GM23338 (cell line): ENCODE measurements at regions not wholly inside any gene's neighbourhood (a gene's known extent, or its start where the extent isn't known, plus 50 kb on each side); places are given as distances from the start of the nearest gene placed in this dataset.
A peak's percentile ranks its signal among the peaks of the same experiment; 100 is the strongest.

Source experiments
- ATAC-seq: fragments of 200-7000 bp; cut with Tn5 transposase; 3 replicates; pipeline ENCODE4 v1.9.1; 2020
- DNase-seq: peaks from one replicate; pipeline ENCODE4 v3.0.0-alpha.2; 2015; ENCODE audit warnings: low spot score
- H2AFZ ChIP-seq: fragments of 200-600 bp; sonication (generic); 2 replicates; pipeline ENCODE4 v1.8.0; 2016; ENCODE audit warnings: antibody characterized with exemption, mild to moderate bottlenecking, moderate library complexity
- H3F3A ChIP-seq: fragments of 200-600 bp; sonication (generic); replicated peaks from 2 replicates; pipeline ENCODE4 v1.8.0; 2017; ENCODE audit warnings: antibody characterized with exemption, mixed run types, low read depth
- H3K27ac ChIP-seq: fragments of 200-600 bp; sonication (generic); 2 replicates; pipeline ENCODE4 v1.6.1; 2016; ENCODE audit warnings: low read depth
- H3K27me3 ChIP-seq: fragments of 200-600 bp; sonication (generic); 2 replicates; pipeline ENCODE4 v1.8.0; 2016; ENCODE audit warnings: mild to moderate bottlenecking, mixed run types, moderate library complexity; ENCODE audit not compliant: insufficient read depth
- H3K36me3 ChIP-seq: fragments of 200-600 bp; sonication (generic); 2 replicates; pipeline ENCODE4 v1.8.0; 2016; ENCODE audit warnings: mild to moderate bottlenecking; ENCODE audit not compliant: insufficient read depth
- H3K4me1 ChIP-seq: fragments of 200-600 bp; sonication (generic); 2 replicates; pipeline ENCODE4 v1.8.0; 2016; ENCODE audit warnings: mild to moderate bottlenecking, moderate library complexity; ENCODE audit not compliant: insufficient read depth
- H3K4me2 ChIP-seq: fragments of 200-600 bp; sonication (generic); 2 replicates; pipeline ENCODE4 v1.7.1; 2017; ENCODE audit warnings: mixed run types
- H3K4me3 ChIP-seq: fragments of 200-600 bp; sonication (generic); 2 replicates; pipeline ENCODE4 v1.6.1; 2016; ENCODE audit warnings: mixed run types
- H3K79me2 ChIP-seq: fragments of 200-600 bp; sonication (generic); replicated peaks from 2 replicates; pipeline ENCODE4 v1.8.0; 2017; ENCODE audit warnings: mild to moderate bottlenecking; ENCODE audit not compliant: insufficient read depth
- H3K9me2 ChIP-seq: fragments of 200-600 bp; sonication (generic); 2 replicates; pipeline ENCODE4 v1.8.0; 2017; ENCODE audit not compliant: insufficient read depth
- H4K20me1 ChIP-seq: fragments of 200-600 bp; sonication (generic); replicated peaks from 2 replicates; pipeline ENCODE4 v1.8.0; 2017; ENCODE audit warnings: mild to moderate bottlenecking; ENCODE audit not compliant: insufficient read depth
- H3K27ac Mint-ChIP-seq: 2 replicates; pipeline ENCODE4 v1.8.0; 2020; ENCODE audit warnings: inconsistent platforms, mild to moderate bottlenecking, moderate library complexity, mixed read lengths
- H3K27me3 Mint-ChIP-seq: 3 replicates; pipeline ENCODE4 v1.8.0; 2022; ENCODE audit warnings: low read depth, mild to moderate bottlenecking, moderate library complexity, mixed read lengths, inconsistent platforms; ENCODE audit not compliant: insufficient read depth, poor library complexity
- H3K36me3 Mint-ChIP-seq: 3 replicates; pipeline ENCODE4 v1.8.0; 2021; ENCODE audit warnings: low read depth, mild to moderate bottlenecking, inconsistent platforms, moderate library complexity, mixed read lengths
- H3K4me1 Mint-ChIP-seq: 3 replicates; pipeline ENCODE4 v1.8.0; 2020; ENCODE audit warnings: mild to moderate bottlenecking, inconsistent platforms, mixed read lengths
- H3K4me3 Mint-ChIP-seq: 3 replicates; pipeline ENCODE4 v1.8.0; 2021; ENCODE audit warnings: moderate library complexity, mild to moderate bottlenecking, inconsistent platforms, mixed read lengths
- H3K9me3 Mint-ChIP-seq: 3 replicates; pipeline ENCODE4 v1.8.0; 2020; ENCODE audit warnings: moderate library complexity, mild to moderate bottlenecking, inconsistent platforms, mixed read lengths
- CREB1 ChIP-seq: fragments of 250-450 bp; sonication (Bioruptor Pico); IDR thresholded peaks from 2 replicates; pipeline ENCODE4 v1.5.0; 2020; ENCODE audit warnings: low read depth, mild to moderate bottlenecking, moderate library complexity
- EZH2phosphoT487 ChIP-seq: fragments of 200-600 bp; sonication (generic); IDR thresholded peaks from one replicate; pipeline ENCODE4 v1.8.1; 2018; ENCODE audit warnings: antibody characterized with exemption; ENCODE audit not compliant: unreplicated experiment
- NANOG ChIP-seq: IDR thresholded peaks from 2 replicates; pipeline ENCODE4 v1.6.1; 2016; ENCODE audit warnings: antibody characterized with exemption, borderline replicate concordance
- POLR2AphosphoS5 ChIP-seq: IDR thresholded peaks from 2 replicates; pipeline ENCODE4 v1.6.1; 2016; ENCODE audit warnings: antibody characterized with exemption, low read depth
- STAT1 ChIP-seq: IDR thresholded peaks from one replicate; pipeline ENCODE4 v1.6.1; 2016; ENCODE audit warnings: antibody characterized with exemption; ENCODE audit not compliant: unreplicated experiment
- ZNF331 ChIP-seq: fragments of 250-450 bp; sonication (Bioruptor Pico); IDR thresholded peaks from 2 replicates; pipeline ENCODE4 v1.5.0; 2020; ENCODE audit warnings: low read depth, mild to moderate bottlenecking, moderate library complexity
- TF ChIP-seq, protein P1 (sequence below): fragments of 250-450 bp; sonication (Bioruptor Pico); IDR thresholded peaks from 2 replicates; pipeline ENCODE4 v1.5.0; 2020; ENCODE audit warnings: mild to moderate bottlenecking, moderate library complexity
- TF ChIP-seq, protein P2 (sequence below), 2 experiments: fragments of 200-600 bp in 1 of 2; sonication (generic) in 1 of 2; conservative IDR thresholded peaks; 2 replicates each; pipeline versions ENCODE4 v1.5.1 to v1.6.1; 2016 to 2017; ENCODE audit warnings: antibody characterized with exemption in 2 of 2, low read depth in 2 of 2, mild to moderate bottlenecking in 2 of 2, moderate library complexity in 1 of 2

DNA sequence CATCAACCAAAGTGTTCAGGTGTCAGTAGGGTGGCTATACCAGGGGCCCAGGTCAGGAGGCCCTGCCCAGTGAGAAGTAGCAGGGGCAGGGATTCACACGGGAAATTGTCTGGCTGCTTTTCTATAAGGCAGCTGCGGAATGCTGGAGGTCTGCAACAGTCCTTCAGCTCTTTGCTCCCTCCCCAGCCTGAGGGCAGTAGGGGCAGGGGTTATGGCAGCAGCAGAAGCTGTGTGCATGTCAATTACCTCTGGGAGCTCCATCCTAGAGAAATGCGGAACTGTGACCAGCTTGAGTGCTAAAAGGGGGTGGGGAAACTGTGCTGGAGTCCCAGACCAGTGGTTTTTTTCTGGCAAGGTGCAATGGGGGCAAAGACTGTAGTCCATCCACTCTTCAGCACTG is 810.4 kb downstream of the PCDH7 start:
- Histone ChIP-seq H3K27me3 (no peaks in the 10 kb centered on the region), H3K27ac (no peak overlapping the region), H3K4me1 (no peaks in the 10 kb centered on the region), H3K9me2 (no peaks in the 10 kb centered on the region), H3K79me2 (no peaks in the 10 kb centered on the region), H3K36me3 (no peaks in the 10 kb centered on the region), H2AFZ (peak overlapping the region; percentile 23; the same call in 1 of the 2 replicates), H4K20me1 (no peaks in the 10 kb centered on the region), H3K4me2 (no peak overlapping the region), H3F3A (no peaks in the 10 kb centered on the region), H3K4me3 (no peak overlapping the region)
- Mint-ChIP-seq H3K36me3 (no peaks in the 10 kb centered on the region; the same call in 2 of the 3 replicates), H3K4me3 (no peak overlapping the region), H3K27ac (no peak overlapping the region), H3K27me3 (peaks cover 3% of the 10 kb centered on the region), H3K9me3 (no peaks in the 10 kb centered on the region; the same call in 2 of the 3 replicates), H3K4me1 (no peaks in the 10 kb centered on the region; the same call in 2 of the 3 replicates)
- ATAC-seq: no peak
- TF ChIP-seq NANOG (no peak), CREB1 (no peak), ZNF331 (no peak), POLR2AphosphoS5 (no peak), STAT1 (no peak), EZH2phosphoT487 (no peak)
- TF ChIP-seq, protein P1, sequence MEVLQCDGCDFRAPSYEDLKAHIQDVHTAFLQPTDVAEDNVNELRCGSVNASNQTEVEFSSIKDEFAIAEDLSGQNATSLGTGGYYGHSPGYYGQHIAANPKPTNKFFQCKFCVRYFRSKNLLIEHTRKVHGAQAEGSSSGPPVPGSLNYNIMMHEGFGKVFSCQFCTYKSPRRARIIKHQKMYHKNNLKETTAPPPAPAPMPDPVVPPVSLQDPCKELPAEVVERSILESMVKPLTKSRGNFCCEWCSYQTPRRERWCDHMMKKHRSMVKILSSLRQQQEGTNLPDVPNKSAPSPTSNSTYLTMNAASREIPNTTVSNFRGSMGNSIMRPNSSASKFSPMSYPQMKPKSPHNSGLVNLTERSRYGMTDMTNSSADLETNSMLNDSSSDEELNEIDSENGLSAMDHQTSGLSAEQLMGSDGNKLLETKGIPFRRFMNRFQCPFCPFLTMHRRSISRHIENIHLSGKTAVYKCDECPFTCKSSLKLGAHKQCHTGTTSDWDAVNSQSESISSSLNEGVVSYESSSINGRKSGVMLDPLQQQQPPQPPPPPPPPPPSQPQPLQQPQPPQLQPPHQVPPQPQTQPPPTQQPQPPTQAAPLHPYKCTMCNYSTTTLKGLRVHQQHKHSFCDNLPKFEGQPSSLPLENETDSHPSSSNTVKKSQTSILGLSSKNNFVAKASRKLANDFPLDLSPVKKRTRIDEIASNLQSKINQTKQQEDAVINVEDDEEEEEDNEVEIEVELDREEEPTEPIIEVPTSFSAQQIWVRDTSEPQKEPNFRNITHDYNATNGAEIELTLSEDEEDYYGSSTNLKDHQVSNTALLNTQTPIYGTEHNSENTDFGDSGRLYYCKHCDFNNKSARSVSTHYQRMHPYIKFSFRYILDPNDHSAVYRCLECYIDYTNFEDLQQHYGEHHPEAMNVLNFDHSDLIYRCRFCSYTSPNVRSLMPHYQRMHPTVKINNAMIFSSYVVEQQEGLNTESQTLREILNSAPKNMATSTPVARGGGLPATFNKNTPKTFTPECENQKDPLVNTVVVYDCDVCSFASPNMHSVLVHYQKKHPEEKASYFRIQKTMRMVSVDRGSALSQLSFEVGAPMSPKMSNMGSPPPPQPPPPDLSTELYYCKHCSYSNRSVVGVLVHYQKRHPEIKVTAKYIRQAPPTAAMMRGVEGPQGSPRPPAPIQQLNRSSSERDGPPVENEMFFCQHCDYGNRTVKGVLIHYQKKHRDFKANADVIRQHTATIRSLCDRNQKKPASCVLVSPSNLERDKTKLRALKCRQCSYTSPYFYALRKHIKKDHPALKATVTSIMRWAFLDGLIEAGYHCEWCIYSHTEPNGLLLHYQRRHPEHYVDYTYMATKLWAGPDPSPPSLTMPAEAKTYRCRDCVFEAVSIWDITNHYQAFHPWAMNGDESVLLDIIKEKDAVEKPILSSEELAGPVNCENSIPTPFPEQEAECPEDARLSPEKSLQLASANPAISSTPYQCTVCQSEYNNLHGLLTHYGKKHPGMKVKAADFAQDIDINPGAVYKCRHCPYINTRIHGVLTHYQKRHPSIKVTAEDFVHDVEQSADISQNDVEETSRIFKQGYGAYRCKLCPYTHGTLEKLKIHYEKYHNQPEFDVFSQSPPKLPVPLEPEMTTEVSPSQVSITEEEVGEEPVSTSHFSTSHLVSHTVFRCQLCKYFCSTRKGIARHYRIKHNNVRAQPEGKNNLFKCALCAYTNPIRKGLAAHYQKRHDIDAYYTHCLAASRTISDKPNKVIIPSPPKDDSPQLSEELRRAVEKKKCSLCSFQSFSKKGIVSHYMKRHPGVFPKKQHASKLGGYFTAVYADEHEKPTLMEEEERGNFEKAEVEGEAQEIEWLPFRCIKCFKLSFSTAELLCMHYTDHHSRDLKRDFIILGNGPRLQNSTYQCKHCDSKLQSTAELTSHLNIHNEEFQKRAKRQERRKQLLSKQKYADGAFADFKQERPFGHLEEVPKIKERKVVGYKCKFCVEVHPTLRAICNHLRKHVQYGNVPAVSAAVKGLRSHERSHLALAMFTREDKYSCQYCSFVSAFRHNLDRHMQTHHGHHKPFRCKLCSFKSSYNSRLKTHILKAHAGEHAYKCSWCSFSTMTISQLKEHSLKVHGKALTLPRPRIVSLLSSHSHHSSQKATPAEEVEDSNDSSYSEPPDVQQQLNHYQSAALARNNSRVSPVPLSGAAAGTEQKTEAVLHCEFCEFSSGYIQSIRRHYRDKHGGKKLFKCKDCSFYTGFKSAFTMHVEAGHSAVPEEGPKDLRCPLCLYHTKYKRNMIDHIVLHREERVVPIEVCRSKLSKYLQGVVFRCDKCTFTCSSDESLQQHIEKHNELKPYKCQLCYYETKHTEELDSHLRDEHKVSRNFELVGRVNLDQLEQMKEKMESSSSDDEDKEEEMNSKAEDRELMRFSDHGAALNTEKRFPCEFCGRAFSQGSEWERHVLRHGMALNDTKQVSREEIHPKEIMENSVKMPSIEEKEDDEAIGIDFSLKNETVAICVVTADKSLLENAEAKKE (CRISPR knock-in tag): no peak
- TF ChIP-seq, protein P2, sequence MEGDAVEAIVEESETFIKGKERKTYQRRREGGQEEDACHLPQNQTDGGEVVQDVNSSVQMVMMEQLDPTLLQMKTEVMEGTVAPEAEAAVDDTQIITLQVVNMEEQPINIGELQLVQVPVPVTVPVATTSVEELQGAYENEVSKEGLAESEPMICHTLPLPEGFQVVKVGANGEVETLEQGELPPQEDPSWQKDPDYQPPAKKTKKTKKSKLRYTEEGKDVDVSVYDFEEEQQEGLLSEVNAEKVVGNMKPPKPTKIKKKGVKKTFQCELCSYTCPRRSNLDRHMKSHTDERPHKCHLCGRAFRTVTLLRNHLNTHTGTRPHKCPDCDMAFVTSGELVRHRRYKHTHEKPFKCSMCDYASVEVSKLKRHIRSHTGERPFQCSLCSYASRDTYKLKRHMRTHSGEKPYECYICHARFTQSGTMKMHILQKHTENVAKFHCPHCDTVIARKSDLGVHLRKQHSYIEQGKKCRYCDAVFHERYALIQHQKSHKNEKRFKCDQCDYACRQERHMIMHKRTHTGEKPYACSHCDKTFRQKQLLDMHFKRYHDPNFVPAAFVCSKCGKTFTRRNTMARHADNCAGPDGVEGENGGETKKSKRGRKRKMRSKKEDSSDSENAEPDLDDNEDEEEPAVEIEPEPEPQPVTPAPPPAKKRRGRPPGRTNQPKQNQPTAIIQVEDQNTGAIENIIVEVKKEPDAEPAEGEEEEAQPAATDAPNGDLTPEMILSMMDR (conservative IDR thresholded peaks at IDR 0.05; ENCODE audit: low read depth in 2 of 2): no peak
- DNase-seq: no peak
